ENCODE measurements at regions not wholly inside any gene's neighbourhood (a gene's known extent, or its start where the extent isn't known, plus 50 kb on each side); places are given as distances from the start of the nearest gene placed in this dataset.
"Not testable (repeated sequence)": the region's sequence is repeated elsewhere in the genome, so short reads cannot be mapped to it uniquely, and the experiment has no call there.

GRCh38 chr13:109268492-109268891 is 517.9 kb downstream of the IRS2 start:
- H2BK5ac ChIP-seq (ENCODE audit: low read depth, low read length, poor library complexity, severe bottlenecking); H2AK9ac ChIP-seq (replicated peaks; ENCODE audit: low read depth, low read length, poor library complexity); H3K4me1 ChIP-seq (ENCODE audit: control insufficient read depth, insufficient read depth, low read length); POLR2A ChIA-PET (ENCODE audit: unreplicated experiment); H3K14ac ChIP-seq (replicated peaks; ENCODE audit: low read depth, low read length); H4K91ac ChIP-seq (ENCODE audit: insufficient read depth, low read depth, low read length); intact Hi-C loops (cut with micrococcal nuclease); H4K8ac ChIP-seq (ENCODE audit: low read depth in 2 of 2, low read length in 2 of 2); H3K18ac ChIP-seq (ENCODE audit: low read depth, low read length); H2AFZ ChIP-seq (replicated peaks; ENCODE audit: low read length, poor library complexity); H3K36me3 ChIP-seq (ENCODE audit: control insufficient read depth, insufficient read depth, low read length); H3K9me1 ChIP-seq (ENCODE audit: insufficient read depth, low read length); H3K9ac ChIP-seq (ENCODE audit: low read depth, low read length); CTCF ChIA-PET; BruUV-seq (replicated peaks); H3K4me2 ChIP-seq (ENCODE audit: low read depth, low read length); H3K23ac ChIP-seq (ENCODE audit: low read depth, low read length); dilution Hi-C loops (cut with HindIII; ENCODE audit: low sequenced_read_pairs, unreplicated experiment); in situ Hi-C loops (cut with MboI; ENCODE audit: low sequenced_read_pairs); H3K56ac ChIP-seq (ENCODE audit: extremely low read depth, insufficient read depth, low read length); H2BK20ac ChIP-seq (ENCODE audit: low read depth, low read length); ATAC-seq (ENCODE audit: low read depth); H3K27me3 ChIP-seq (ENCODE audit: control insufficient read depth, insufficient read depth, low read length); DNase-seq; H3K4ac ChIP-seq (ENCODE audit: low read depth, low read length); H3K9me3 ChIP-seq (ENCODE audit: control insufficient read depth, insufficient read depth, low read length); H4K20me1 ChIP-seq (ENCODE audit: insufficient read depth, low read length); H2AK5ac ChIP-seq (ENCODE audit: low read depth, low read length); H3K79me1 ChIP-seq (ENCODE audit: low read depth in 1 of 2, low read length in 2 of 2); H4K5ac ChIP-seq (ENCODE audit: low read depth, low read length); H3K4me3 ChIP-seq (ENCODE audit: insufficient read depth, low read depth, low read length); H3K27ac ChIP-seq (ENCODE audit: insufficient read depth, low read length); H2BK15ac ChIP-seq (ENCODE audit: low read depth, low read length): not testable (repeated sequence)
- peak overlapping the region; percentile 8; the same call in 1 of the 2 replicates for H2BK120ac ChIP-seq (ENCODE audit: low read depth, low read length)
- 100% methylated on average over 1 of the region's 3 CpGs; no CpG with 5 or more reads in 1 of the 2 experiments for WGBS, 2 experiments (ENCODE audit: extremely low coverage in 2 of 2, insufficient read length in 1 of 2)

- WGBS, 2 experiments (ENCODE audit: extremely low coverage in 2 of 2, insufficient read length in 1 of 2): no CpG with 5 or more reads among the region's 4 CpGs
- H3K4me2 ChIP-seq (ENCODE audit: low read depth, low read length); H3K14ac ChIP-seq (replicated peaks; ENCODE audit: low read depth, low read length); H2BK5ac ChIP-seq (ENCODE audit: low read depth, low read length, poor library complexity, severe bottlenecking); H2AK5ac ChIP-seq (ENCODE audit: low read depth, low read length); H3K56ac ChIP-seq (ENCODE audit: extremely low read depth, insufficient read depth, low read length); H3K27ac ChIP-seq (ENCODE audit: insufficient read depth, low read length); H4K91ac ChIP-seq (ENCODE audit: insufficient read depth, low read depth, low read length); DNase-seq; BruUV-seq (replicated peaks); H3K9me3 ChIP-seq (ENCODE audit: control insufficient read depth, insufficient read depth, low read length); H3K79me1 ChIP-seq (ENCODE audit: low read depth in 1 of 2, low read length in 2 of 2); H2BK120ac ChIP-seq (ENCODE audit: low read depth, low read length); H3K23ac ChIP-seq (ENCODE audit: low read depth, low read length); H2AK9ac ChIP-seq (replicated peaks; ENCODE audit: low read depth, low read length, poor library complexity); H3K4me3 ChIP-seq (ENCODE audit: insufficient read depth, low read depth, low read length); dilution Hi-C loops (cut with HindIII; ENCODE audit: low sequenced_read_pairs, unreplicated experiment); H3K18ac ChIP-seq (ENCODE audit: low read depth, low read length); H3K9me1 ChIP-seq (ENCODE audit: insufficient read depth, low read length); H3K9ac ChIP-seq (ENCODE audit: low read depth, low read length); POLR2A ChIA-PET (ENCODE audit: unreplicated experiment); H3K36me3 ChIP-seq (ENCODE audit: control insufficient read depth, insufficient read depth, low read length); H3K4me1 ChIP-seq (ENCODE audit: control insufficient read depth, insufficient read depth, low read length); in situ Hi-C loops (cut with MboI; ENCODE audit: low sequenced_read_pairs); ATAC-seq (ENCODE audit: low read depth); intact Hi-C loops (cut with micrococcal nuclease); H2BK15ac ChIP-seq (ENCODE audit: low read depth, low read length); H4K20me1 ChIP-seq (ENCODE audit: insufficient read depth, low read length); H3K27me3 ChIP-seq (ENCODE audit: control insufficient read depth, insufficient read depth, low read length); H2BK20ac ChIP-seq (ENCODE audit: low read depth, low read length); H4K8ac ChIP-seq (ENCODE audit: low read depth in 2 of 2, low read length in 2 of 2); H3K4ac ChIP-seq (ENCODE audit: low read depth, low read length); H4K5ac ChIP-seq (ENCODE audit: low read depth, low read length); CTCF ChIA-PET; H2AFZ ChIP-seq (replicated peaks; ENCODE audit: low read length, poor library complexity): not testable (repeated sequence)
Observed at GRCh38 chr13:109267400-109267799, 519.0 kb downstream of the IRS2 start.

Measured in IMR-90 (cell line).